ENCODE measurements at regions not wholly inside any gene's neighbourhood (a gene's known extent, or its start where the extent isn't known, plus 50 kb on each side); places are given as distances from the start of the nearest gene placed in this dataset.
"Not testable (repeated sequence)": the region's sequence is repeated elsewhere in the genome, so short reads cannot be mapped to it uniquely, and the experiment has no call there.

DNA sequence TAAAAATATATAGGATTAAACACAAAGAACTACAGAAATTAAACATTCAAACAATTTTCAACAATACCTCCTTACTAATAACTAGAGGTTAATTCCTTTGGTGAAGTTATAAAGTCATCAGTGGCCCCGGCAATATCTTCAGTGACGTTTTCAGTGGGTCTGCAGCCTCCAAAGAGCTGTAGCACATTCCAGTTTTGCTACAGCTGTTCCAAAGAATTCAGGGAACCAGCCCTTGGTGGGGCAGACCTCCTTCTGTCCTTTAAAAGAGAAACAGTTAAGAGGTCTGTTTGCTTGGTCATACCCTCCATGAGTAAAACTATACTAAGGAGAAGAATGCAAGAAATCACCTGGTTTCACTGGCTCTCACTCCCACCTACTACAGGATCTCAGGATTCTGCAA is 99.2 kb upstream of the ZDHHC17 start:
- no peak for DNase-seq (ENCODE audit: low read depth)

DNA sequence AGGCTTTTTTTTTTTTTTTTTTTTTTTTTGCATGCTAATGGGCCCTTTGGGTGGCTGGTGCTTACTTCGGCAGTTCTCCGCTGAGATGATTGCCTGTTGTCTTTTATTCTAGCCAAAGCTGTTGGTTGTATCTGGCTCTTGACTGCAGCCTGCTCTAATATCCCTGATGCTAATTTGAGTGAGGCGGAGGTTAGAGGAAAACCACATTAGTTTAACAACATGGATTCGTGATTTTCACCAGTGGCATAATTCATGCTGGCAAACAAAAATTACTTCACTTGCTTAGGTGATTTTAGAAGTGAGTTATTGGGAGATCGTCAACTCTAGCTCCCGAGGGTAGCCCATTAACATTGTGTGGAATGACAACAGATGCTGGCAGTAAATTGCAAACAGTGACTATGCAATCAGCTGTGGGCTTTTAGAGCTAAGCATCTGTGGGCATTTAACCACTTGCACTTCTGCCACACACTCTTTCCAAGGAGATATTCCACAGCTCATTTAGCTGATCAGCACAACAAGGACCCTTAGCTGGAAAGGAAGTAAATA is 97.6 kb upstream of the ZDHHC17 start:
- no peak for DNase-seq (ENCODE audit: low read depth)

DNA sequence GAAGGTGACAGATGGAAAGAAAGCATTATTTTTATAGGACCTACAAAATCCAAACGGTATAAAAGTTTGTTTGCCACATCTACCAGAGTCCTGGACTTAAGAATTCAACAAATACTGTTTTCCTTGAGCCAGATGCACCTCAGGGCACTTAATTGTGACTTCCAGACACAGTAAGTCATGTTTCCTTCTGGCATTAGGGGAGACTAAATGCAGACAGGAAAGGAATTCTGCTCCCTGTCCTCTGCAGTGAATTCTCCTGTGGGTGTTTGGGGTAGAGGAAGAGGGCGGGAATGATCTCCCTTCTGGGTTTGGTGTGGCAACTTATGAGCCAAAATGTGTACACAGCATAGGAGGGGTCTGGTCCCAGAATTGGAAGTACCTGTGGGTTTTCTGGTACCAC is 93.9 kb upstream of the ZDHHC17 start:
- DNase-seq (ENCODE audit: low read depth): no peak

DNA sequence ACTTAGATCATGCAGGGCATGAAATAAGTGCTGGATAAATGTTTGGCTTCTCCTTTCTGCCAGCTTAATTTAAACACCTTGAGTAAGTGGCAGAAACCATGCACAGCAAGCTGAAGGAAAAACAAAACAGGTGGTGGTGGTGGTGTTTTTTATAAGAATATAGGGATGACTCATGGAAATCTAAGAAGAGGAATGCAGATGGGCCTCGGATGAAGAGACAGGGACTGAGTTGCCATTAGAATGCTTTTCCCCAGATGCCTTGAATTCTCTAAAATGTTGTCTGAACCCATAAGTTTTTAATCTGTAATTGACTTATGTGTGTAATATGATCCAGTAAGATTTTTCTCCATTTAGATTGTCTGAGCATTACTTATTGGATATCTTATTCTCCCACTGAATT is 93.1 kb upstream of the ZDHHC17 start:
- peak; percentile 73 for DNase-seq (ENCODE audit: low read depth)

DNA sequence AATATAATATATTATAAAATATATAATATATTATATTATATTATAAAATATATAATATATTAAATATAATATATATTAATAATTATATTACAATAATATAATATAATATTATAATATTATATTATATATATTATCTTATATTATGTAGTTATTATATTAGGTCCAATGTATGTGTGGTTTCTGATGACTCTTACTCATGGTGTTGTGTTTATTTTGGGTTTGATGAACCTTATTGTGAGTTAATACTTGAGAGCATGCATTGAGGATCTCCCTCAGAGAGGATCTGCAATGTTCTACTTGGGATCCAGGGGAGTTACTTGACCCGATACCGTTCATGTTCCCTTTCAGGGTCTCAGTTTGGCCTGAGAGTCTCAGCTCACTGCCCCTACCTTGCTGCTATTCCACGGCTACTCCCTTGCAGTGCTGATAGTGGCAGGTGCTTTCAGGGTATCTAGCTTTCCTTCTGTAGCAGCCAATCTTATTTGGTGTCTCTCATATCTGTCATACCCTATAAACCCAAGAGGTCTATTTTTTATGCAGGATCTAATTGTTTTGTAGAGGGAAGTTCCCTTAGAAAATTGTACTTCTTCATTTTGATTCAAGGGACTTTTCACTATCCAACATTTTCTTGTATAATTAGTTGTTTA is 89.1 kb upstream of the ZDHHC17 start:
- DNase-seq (ENCODE audit: low read depth): no peak

- not testable (repeated sequence) for DNase-seq (ENCODE audit: low read depth)
Measured at GRCh38 chr12:76676261-76676660, 87.7 kb upstream of the ZDHHC17 start.

DNA sequence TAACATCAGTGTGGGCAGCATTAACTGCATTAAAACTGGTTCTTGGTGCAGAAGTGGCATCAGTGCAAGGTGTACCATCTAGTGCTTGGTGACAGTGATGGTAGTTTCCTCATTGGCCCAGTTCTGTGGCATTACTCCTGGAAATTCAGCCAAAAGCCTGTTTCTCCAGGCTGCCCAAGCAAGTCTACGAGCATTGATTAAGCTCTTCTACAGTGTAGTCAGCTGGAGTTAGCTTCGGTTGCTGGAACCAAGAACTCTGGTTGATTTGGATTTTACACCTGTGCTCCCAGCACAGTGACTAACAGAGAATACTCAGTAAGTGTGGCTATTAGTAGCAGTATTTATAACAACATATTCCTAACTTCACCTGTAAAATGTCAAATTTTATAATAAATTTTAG is 84.9 kb upstream of the ZDHHC17 start:
- no peak for DNase-seq (ENCODE audit: low read depth)

- no peak for DNase-seq (ENCODE audit: low read depth)
Measured at GRCh38 chr12:76679778-76680177, 84.1 kb upstream of the ZDHHC17 start.

DNA sequence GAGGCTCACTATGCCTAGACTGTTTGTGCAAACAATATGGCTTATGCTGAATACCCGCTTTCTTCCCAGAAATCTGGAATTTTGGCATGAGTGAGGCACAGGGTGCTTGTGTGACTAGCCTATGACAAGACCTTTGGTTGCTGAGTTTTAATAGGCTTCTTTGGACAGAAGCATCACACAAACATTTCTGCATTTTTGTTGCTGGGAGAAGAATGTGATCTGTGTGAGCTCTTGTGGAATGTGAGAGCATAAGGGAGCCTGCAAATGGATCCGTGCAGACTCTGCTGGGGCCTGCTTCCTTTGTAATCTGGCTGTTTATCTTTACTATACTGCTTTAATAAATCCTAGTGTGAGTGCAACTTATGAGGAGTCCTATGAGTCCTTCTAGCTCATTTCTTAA is 83.0 kb upstream of the ZDHHC17 start:
- DNase-seq (ENCODE audit: low read depth): peak; percentile 54

DNA sequence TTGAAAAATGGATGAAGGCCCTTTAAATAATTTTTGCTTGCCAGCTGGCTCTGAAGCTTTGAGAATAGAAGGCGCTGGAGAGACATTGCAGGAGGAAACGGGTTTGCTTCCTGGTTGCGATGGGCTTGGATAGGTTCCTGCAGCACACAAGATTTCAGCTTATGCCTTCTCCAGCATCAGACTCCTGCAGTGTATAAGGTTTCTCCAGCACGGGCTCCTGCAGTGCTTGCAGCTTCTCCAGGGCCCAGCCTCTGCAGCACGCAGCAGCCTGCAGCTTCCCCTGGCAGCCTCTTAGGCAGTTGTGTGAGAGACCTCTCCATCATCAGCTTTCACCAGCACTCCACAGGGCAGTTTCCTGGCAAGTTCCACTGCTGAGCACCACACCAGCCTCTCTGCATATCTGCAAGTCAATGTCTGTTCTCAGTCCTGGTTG is 78.7 kb upstream of the ZDHHC17 start:
- peak; percentile 80 for DNase-seq (ENCODE audit: low read depth)

DNA sequence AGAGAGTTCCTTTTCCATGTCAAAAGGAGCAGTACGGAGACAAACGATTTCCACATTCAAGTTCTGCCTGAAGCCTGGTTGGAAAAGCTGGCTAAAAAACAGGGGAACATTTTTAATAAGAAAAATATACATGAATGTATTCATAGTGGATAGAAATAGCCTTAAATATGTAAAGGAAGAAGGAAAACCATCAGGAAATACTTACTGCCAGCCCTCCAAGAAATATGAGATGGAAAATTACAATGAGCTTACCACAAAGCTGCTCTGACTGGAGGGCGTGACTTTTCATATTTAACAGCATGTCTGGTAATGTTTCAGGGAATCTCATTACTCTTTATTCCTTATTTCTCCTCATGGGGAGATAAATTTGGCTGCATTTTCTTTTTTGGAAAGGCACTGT is 75.9 kb upstream of the ZDHHC17 start:
- peak; percentile 84 for DNase-seq (ENCODE audit: low read depth)

- no peak for DNase-seq (ENCODE audit: low read depth)
Measured at GRCh38 chr12:76688631-76689030, 75.3 kb upstream of the ZDHHC17 start.

GRCh38 chr12:76690921-76691700 is 72.8 kb upstream of the ZDHHC17 start:
- peak; percentile 84 for DNase-seq (ENCODE audit: low read depth)

DNA sequence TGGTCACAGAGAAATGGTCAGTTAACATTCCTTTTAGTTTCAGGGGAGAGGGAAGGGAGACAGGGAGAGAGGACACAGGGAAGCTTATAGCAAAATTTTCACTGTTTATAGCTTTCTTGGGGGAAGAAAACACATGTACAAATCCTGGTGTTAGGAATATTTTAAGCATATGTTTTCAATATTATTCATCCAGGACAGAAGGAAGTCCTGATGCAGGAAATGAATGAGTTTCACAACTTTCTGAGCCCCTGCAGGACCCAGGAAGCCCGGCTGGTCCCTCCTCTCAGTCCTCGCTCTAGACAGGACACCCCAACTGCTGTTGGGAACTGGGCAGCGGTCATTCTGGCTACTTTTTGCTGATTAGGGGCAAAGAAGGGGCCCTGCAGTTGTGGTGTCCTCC is 71.1 kb upstream of the ZDHHC17 start:
- DNase-seq (ENCODE audit: low read depth): no peak

DNA sequence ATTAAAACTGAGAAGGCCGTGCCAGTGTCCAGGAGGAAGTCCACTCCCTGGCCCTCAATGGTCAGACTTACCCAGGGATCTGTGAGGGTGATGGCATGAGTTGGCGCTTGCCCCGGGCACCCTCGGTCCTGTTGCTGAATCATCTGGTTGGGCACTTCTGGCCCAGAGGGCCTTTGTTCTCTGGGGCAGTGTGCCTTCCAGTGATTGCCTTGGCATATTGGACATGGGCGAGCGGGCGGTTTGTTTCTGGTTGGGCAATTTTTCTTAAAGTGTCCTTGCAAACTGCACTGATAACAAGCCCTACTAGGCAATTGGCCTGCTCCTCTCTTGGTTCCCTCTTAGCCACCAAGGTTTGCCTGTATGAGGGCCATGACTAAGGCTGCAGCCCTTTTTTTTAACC is 69.5 kb upstream of the ZDHHC17 start:
- peak; percentile 51 for DNase-seq (ENCODE audit: low read depth)

- DNase-seq (ENCODE audit: low read depth): no peak
Measured at GRCh38 chr12:76696186-76696585, 67.7 kb upstream of the ZDHHC17 start.

DNA sequence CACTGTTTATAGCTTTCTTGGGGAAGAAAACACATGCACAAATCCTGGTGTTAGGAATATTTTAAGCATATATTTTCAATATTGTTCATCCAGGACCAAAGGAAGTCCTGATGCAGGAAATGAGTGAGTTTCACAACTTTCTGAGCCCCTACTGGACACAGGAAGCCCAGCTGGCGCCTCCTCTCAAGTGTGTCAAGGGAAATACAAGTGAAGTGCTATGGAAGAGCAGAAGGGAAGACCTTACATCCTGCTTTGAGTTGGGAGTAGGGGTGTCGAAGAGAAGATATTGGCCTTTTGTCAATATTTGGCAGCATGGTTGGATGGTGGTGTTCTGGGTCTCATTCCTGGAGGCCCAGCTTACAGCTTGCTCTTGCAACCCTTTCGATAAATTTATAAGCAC is 66.1 kb upstream of the ZDHHC17 start:
- DNase-seq (ENCODE audit: low read depth): no peak

GRCh38 chr12:76698316-76698715 is 65.6 kb upstream of the ZDHHC17 start:
- DNase-seq (ENCODE audit: low read depth): no peak

- DNase-seq (ENCODE audit: low read depth): no peak
Measured at GRCh38 chr12:76698966-76699365, 64.9 kb upstream of the ZDHHC17 start.

DNA sequence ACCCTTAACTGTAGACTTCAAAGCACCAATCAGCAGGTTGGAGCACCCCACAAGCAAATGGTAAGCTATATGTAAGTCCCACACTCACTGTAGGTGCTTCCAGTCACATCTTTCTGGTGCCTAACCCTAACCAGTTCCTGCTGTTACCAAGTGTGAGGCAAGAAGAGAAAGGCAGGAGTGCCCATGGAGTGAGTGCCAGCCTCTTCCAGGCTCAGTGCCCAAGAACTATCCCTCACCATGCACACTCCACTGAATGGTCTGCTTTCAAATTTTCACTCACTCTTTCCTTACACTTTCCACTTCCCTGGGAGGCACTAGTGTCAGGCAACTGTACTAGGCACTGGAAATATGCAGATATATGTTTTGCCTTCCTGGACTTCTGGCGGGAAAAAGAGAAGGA is 62.2 kb upstream of the ZDHHC17 start:
- peak; percentile 20 for DNase-seq (ENCODE audit: low read depth)

DNA sequence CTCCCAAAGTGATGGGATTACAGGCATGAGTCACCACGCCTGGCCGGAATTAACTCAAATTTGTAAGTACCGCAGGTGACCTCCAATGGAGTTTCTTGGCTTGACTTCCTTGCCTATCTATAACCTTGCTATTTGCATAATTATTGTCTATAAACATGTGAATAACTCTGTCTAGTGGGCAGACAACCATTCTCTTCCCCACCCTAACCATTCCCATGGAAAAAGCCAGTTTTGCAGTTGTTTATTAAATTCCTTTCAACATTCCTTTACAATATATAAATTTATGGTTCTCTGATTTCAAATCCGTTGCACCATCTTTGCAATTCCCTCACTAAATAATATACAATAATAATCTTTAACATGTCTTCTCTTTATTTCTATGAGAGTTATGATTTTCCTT is 61.0 kb upstream of the ZDHHC17 start:
- DNase-seq (ENCODE audit: low read depth): no peak

GRCh38 chr12:76704693-76705092 is 59.2 kb upstream of the ZDHHC17 start:
- no peak for DNase-seq (ENCODE audit: low read depth)

DNA sequence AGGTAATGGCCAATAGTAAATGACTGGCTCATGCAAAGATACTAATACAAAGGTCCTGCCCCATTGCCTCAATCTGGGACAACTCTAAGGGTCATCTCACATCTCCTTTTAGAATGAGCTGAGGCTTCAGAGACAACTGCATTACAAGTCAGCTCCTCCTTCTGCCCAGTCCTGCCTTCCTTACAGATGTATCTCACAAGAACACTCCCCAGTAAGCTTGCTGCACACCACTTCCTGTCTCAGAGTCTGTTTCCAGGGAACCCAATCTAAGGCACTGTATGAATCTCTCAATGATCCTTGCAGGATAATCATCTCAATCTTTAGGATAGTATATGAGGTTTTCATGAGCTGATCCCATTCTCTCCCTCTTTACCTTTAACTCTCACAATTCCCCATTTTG is 57.8 kb upstream of the ZDHHC17 start:
- DNase-seq (ENCODE audit: low read depth): no peak

- no peak for DNase-seq (ENCODE audit: low read depth)
Measured at GRCh38 chr12:76706761-76707160, 57.2 kb upstream of the ZDHHC17 start.
